Stimulated activated naive CD8-positive, alpha-beta T cell treated with anti-CD3 and anti-CD28 coated beads, Interleukin-15, amount 100 ng/mL, for 72 hours (primary cell): ENCODE measurements at regions not wholly inside any gene's neighbourhood (a gene's known extent, or its start where the extent isn't known, plus 50 kb on each side); places are given as distances from the start of the nearest gene placed in this dataset.

Experiments
- ATAC-seq: fragments of 150-1000 bp; cut with Tn5 transposase; 2 replicates; pipeline ENCODE4 v1.10.0; 2021; ENCODE audit warnings: mild to moderate bottlenecking, moderate library complexity
- DNase-seq, 2 donors: peaks; one replicate each; pipeline ENCODE4 v3.0.0; 2021 to 2022
- H3K27ac Mint-ChIP-seq, 2 donors: one replicate each; pipeline ENCODE4 v1.8.0; 2022; ENCODE audit warnings: mild to moderate bottlenecking in 2 of 2, mixed read lengths in 2 of 2, moderate library complexity in 2 of 2
- H3K27me3 Mint-ChIP-seq: one replicate; pipeline ENCODE4 v1.8.0; 2022; ENCODE audit warnings: mixed read lengths
- H3K4me1 Mint-ChIP-seq: one replicate; pipeline ENCODE4 v1.8.0; 2022; ENCODE audit warnings: mild to moderate bottlenecking, mixed read lengths
- H3K4me3 Mint-ChIP-seq, 2 donors: one replicate each; pipeline ENCODE4 v1.8.0; 2022; ENCODE audit warnings: mild to moderate bottlenecking in 2 of 2, mixed read lengths in 2 of 2, moderate library complexity in 1 of 2
- H3K9me3 Mint-ChIP-seq, 2 donors: one replicate each; pipeline ENCODE4 v1.8.0; 2022; ENCODE audit warnings: mixed read lengths in 2 of 2

GRCh38 chr18:76134628-76135027 lies 360.4 kb downstream of the ZNF516 start:
- peaks cover 9 to 18% of the 10 kb centered on the region in 2 donors for H3K9me3 Mint-ChIP-seq
- H3K27ac Mint-ChIP-seq = no peak overlapping the region
- peaks cover 13% of the 10 kb centered on the region for H3K4me1 Mint-ChIP-seq
- H3K27me3 Mint-ChIP-seq = peaks cover 13% of the 10 kb centered on the region
- peak; percentile 34 for ATAC-seq
- DNase-seq = peak in 1 of 2 donors; percentile 26
- no peak overlapping the region for H3K4me3 Mint-ChIP-seq

DNA sequence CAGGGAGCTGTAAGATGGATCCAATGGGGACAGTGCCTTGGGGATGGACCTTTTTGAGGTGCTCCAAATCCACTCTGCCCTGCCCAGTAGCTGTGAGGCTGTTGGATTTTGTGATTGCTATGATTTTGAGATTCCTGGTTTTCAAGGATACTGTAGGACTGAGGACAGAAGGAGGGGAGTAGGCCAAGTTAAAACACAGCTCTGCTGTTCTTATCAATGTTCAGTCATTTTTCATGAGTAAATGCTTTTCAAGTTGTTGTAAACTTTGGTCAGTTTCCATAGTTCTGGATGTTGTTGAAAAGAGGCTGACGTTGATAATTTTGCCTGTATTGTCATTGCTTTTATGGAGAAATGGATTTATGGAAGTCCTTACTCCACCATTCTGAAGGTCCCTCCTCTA lies 361.2 kb downstream of the ZNF516 start:
- peak overlapping the region in 1 of 2 donors; percentile 80 for H3K27ac Mint-ChIP-seq
- peaks cover 11% of the 10 kb centered on the region for H3K27me3 Mint-ChIP-seq
- peaks cover 13% of the 10 kb centered on the region for H3K4me1 Mint-ChIP-seq
- H3K9me3 Mint-ChIP-seq = peaks cover 9 to 18% of the 10 kb centered on the region in 2 donors
- DNase-seq (no peak), ATAC-seq (no peak)
- H3K4me3 Mint-ChIP-seq = no peak overlapping the region

GRCh38 chr18:76131738-76132137 lies 363.3 kb downstream of the ZNF516 start:
- DNase-seq (peak in 1 of 2 donors; percentile 51), ATAC-seq (peak; percentile 91)
- Mint-ChIP-seq H3K27me3 (peaks cover under 1% of the 10 kb centered on the region), H3K9me3 (peaks cover 9 to 18% of the 10 kb centered on the region in 2 donors), H3K4me3 (no peak overlapping the region), H3K4me1 (peaks cover 13% of the 10 kb centered on the region), H3K27ac (no peak overlapping the region)

DNA sequence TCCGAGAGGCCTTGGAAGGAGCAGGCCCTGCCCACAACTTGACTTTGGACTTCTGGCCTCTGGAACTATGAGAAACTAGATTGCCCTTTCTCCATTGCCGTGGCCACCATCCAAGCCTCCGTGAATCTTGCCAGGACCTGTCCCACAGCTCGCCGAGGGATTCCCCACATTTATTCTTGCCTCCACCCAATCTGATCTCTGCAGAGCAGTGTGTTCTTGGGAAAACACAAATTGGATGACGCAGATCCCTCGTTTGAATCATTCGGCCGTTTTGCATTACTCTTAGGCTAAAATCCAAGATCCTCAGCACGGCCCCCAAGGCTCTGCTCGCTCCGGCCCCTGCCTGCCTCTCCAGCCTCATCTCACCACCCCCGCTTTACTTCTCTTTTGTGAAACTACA lies 364.2 kb downstream of the ZNF516 start:
- DNase-seq = no peak
- Mint-ChIP-seq H3K27ac (peak overlapping the region in 1 of 2 donors; percentile 61), H3K9me3 (peaks cover 9 to 18% of the 10 kb centered on the region in 2 donors), H3K4me3 (no peak overlapping the region), H3K27me3 (no peaks in the 10 kb centered on the region), H3K4me1 (peaks cover 13% of the 10 kb centered on the region)
- no peak for ATAC-seq

DNA sequence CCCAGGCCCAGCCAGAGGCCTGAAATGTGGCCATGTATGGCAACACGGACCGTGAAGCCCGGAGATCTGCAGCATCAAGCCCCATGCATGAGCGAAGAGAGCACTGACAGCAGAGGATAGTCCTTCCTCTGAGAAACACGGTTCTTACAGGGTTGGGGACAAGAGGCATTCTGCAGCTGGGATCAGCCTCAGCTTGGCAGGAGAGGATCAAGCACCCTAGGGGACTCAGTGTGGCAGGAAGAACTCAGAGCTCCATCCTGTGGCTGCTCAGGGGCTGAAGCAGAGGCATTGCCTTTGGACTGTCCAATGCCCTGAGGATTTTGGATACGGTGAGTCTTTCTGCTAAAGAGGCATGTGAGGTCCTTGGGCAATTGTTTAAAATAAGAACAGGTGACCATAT lies 368.7 kb downstream of the ZNF516 start:
- no peak overlapping the region for H3K4me3 Mint-ChIP-seq
- H3K27me3 Mint-ChIP-seq = peaks cover 10% of the 10 kb centered on the region
- no peak overlapping the region for H3K27ac Mint-ChIP-seq
- ATAC-seq = peak; percentile 42
- H3K4me1 Mint-ChIP-seq = no peaks in the 10 kb centered on the region
- DNase-seq = no peak
- H3K9me3 Mint-ChIP-seq = peaks cover 0 to 14% of the 10 kb centered on the region in 2 donors

- Mint-ChIP-seq H3K27me3 (peaks cover 10% of the 10 kb centered on the region), H3K4me3 (no peak overlapping the region), H3K27ac (no peak overlapping the region), H3K9me3 (peaks cover 0 to 14% of the 10 kb centered on the region in 2 donors), H3K4me1 (no peaks in the 10 kb centered on the region)
- ATAC-seq (no peak), DNase-seq (no peak)
Measured at GRCh38 chr18:76121011-76121410, 374.0 kb downstream of the ZNF516 start.

DNA sequence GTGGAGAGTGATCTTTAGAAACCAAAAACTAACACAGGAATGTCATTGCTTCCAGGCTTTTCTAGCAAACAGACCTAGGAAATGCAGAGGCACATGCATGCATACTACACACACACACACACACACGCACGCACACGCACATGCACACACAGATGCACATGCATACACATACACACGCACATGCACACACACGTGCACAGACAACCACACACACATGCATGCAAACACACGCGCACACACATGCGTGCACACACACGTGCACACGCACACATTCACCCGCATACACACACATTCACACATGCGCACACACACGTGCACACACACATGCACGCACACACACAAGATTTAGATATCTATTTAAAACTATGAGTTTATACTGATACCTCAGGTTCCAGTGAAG lies 379.5 kb downstream of the ZNF516 start:
- Mint-ChIP-seq H3K27me3 (no peaks in the 10 kb centered on the region), H3K9me3 (no peaks in the 10 kb centered on the region), H3K4me3 (no peak overlapping the region), H3K4me1 (no peaks in the 10 kb centered on the region), H3K27ac (no peak overlapping the region)
- ATAC-seq (no peak), DNase-seq (no peak)

- Mint-ChIP-seq H3K27me3 (no peaks in the 10 kb centered on the region), H3K4me3 (no peak overlapping the region), H3K27ac (no peak overlapping the region), H3K4me1 (no peaks in the 10 kb centered on the region), H3K9me3 (no peaks in the 10 kb centered on the region)
- DNase-seq (no peak), ATAC-seq (no peak)
Measured at GRCh38 chr18:76113101-76113500, 381.9 kb downstream of the ZNF516 start.

- peaks cover 4 to 24% of the 10 kb centered on the region in 2 donors for H3K9me3 Mint-ChIP-seq
- no peak overlapping the region for H3K27ac Mint-ChIP-seq
- peaks cover 17% of the 10 kb centered on the region for H3K27me3 Mint-ChIP-seq
- no peak overlapping the region for H3K4me3 Mint-ChIP-seq
- H3K4me1 Mint-ChIP-seq = peaks cover 10% of the 10 kb centered on the region
- no peak for ATAC-seq
- no peak for DNase-seq
Measured at GRCh38 chr18:76102626-76103025, 392.4 kb downstream of the ZNF516 start.

GRCh38 chr18:76102156-76102555 lies 392.9 kb downstream of the ZNF516 start:
- H3K4me3 Mint-ChIP-seq = no peak overlapping the region
- ATAC-seq = no peak
- no peak overlapping the region for H3K27ac Mint-ChIP-seq

DNA sequence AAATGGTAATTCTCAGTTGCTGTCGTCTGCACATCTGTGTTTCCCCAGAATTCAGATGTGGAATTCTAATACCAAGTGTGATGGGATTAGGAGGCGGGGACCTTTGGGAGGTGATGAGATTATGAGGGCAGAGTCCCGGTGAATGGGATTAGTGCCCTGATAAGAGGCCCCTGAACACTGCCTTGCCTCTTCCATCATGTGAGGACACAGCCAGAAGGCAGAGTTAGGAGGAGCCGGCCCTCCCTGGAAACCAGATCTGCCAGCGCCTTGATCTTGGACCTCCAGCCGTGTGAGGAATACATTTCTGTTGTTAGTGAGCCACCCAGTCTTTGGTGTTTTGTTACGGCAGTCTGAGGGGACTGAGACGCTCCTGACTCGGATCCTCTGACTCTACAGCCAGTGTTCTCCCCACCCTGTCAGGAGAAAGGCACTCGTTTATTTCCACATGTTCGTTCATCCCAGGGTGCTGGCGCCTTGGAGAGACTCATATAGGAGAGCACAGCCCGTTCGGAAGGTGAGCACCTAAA lies 395.0 kb downstream of the ZNF516 start:
- Mint-ChIP-seq H3K27me3 (peaks cover 8% of the 10 kb centered on the region), H3K27ac (no peak overlapping the region), H3K4me3 (no peak overlapping the region), H3K4me1 (peaks cover 10% of the 10 kb centered on the region), H3K9me3 (peaks cover 0 to 22% of the 10 kb centered on the region in 2 donors)
- DNase-seq (no peak), ATAC-seq (no peak)

More at GRCh38 chr18:76102156-76102555, 392.9 kb downstream of the ZNF516 start:
- H3K9me3 Mint-ChIP-seq = peaks cover 4 to 24% of the 10 kb centered on the region in 2 donors
- DNase-seq = no peak
- H3K4me1 Mint-ChIP-seq = peaks cover 10% of the 10 kb centered on the region
- peaks cover 16% of the 10 kb centered on the region for H3K27me3 Mint-ChIP-seq

DNA sequence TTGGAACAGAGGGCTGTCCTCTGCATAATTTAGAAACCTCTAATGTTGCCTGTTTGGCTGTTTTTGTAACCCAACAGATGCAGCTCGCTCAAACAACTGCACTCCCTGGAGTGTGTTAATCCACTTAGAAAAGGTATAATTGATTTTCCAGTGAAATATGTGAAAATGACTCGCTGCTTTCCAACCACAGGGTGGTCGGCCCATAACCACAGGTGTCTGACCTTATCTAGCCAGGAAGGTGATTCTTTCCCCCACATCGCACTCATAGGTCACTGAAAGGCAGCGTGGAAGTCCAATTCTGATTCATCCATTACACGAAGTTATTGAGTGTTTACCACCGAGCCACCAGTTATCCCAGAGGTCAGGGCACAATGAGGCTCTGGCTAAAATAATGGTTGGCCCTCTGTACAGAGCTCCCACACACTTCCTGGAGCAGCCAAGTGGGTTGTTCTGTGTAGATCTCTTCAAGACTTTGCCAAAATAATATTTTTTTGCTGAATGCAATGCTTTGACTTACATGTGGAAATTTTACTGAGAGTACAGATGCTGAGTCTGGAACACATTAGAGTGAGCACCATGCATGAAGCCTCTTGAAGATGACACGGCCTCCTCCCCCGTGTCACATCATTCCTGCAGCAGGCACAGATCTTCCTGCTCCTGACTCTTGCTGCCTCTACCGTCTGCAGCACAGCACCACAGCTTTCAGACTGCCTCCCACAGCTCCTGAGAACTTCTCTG lies 396.2 kb downstream of the ZNF516 start:
- ATAC-seq = peak; percentile 60
- peaks cover 5 to 25% of the 10 kb centered on the region in 2 donors for H3K9me3 Mint-ChIP-seq
- H3K4me1 Mint-ChIP-seq = peaks cover 10% of the 10 kb centered on the region

DNA sequence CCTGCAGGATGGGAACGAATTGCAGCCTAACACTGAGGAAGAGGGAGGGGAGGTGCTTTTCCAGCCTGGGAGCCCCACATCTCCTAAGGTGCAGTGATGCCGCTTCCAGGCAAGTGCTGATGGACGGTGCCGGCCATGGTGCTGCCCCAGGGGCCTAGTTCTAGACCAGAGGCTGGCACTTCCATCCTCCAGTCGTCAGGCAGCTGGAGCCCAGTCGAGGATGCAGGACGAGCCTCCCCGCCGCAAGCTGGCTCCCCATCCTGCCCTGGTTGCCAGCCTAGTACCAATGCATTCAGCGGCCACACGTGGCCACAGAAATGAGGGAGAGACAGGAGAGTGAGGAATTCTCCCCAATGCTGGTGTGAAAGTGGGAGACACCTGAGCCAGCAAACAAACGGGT lies 413.5 kb downstream of the ZNF516 start:
- H3K27me3 Mint-ChIP-seq = no peaks in the 10 kb centered on the region
- ATAC-seq = no peak

More for the DNA sequence above, 396.2 kb downstream of the ZNF516 start:
- Mint-ChIP-seq H3K27ac (no peak overlapping the region), H3K4me3 (no peak overlapping the region), H3K27me3 (peaks cover 8% of the 10 kb centered on the region)
- DNase-seq = no peak

GRCh38 chr18:76080430-76080829 lies 414.6 kb downstream of the ZNF516 start:
- Mint-ChIP-seq H3K4me3 (no peak overlapping the region), H3K4me1 (no peaks in the 10 kb centered on the region), H3K9me3 (no peaks in the 10 kb centered on the region), H3K27ac (no peak overlapping the region), H3K27me3 (no peaks in the 10 kb centered on the region)
- DNase-seq (no peak), ATAC-seq (no peak)

More for the DNA sequence above, 413.5 kb downstream of the ZNF516 start:
- DNase-seq = no peak
- Mint-ChIP-seq H3K9me3 (peaks cover 0 to 5% of the 10 kb centered on the region in 2 donors), H3K27ac (no peak overlapping the region), H3K4me1 (no peaks in the 10 kb centered on the region), H3K4me3 (no peak overlapping the region)

DNA sequence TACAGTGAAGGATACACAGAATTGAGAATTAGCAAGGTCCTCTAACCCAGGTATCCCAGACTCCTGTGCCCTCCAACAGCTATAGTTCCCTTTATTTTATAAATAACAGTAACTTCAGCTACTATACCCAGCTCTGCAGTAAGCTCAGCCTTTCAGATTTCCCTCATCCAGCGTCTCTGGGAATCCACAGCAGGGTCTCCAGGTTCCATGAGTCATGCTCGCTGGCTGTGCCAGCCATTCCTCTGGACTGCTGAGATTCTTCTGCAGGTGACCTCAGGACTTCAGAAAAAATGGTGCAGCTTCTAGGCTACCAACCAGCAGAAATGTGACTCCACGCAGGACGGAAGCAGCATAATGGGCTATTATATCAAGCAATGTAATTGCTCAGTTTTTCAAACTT lies 419.3 kb downstream of the ZNF516 start:
- no peak overlapping the region for H3K27ac Mint-ChIP-seq
- H3K4me3 Mint-ChIP-seq = no peak overlapping the region
- ATAC-seq = no peak
- H3K27me3 Mint-ChIP-seq = peaks cover 9% of the 10 kb centered on the region
- no peak for DNase-seq
- H3K4me1 Mint-ChIP-seq = no peaks in the 10 kb centered on the region
- no peaks in the 10 kb centered on the region for H3K9me3 Mint-ChIP-seq

DNA sequence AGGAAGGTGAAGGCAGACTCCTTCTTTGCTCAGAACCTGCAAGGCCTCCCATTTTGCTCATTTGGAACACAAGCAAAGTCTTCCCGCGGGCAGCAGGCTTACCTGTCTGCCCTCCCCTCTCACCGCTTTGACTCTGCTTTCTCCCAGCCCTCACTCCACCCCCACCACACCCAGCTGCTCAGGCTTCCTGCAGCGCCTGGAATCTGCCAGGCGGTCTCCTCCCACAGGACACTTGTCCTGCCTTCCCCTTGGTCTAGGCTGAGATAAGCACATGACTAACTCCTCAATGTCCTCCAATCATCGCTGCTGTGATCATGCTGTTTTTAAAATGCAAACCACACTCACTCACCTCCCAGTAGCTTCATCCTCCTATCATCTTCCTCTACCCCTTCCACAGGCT lies 430.0 kb downstream of the ZNF516 start:
- Mint-ChIP-seq H3K4me3 (no peak overlapping the region), H3K4me1 (no peaks in the 10 kb centered on the region), H3K9me3 (peaks cover 0 to under 1% of the 10 kb centered on the region in 2 donors), H3K27me3 (peaks cover 17% of the 10 kb centered on the region), H3K27ac (no peak overlapping the region)
- DNase-seq = no peak
- no peak for ATAC-seq
